Stimulated activated CD4-positive, alpha-beta T cell treated with anti-CD3 and anti-CD28 coated beads, Interleukin-15, amount 100 ng/mL, for 1 hour (primary cell): ENCODE measurements at regions not wholly inside any gene's neighbourhood (a gene's known extent, or its start where the extent isn't known, plus 50 kb on each side); places are given as distances from the start of the nearest gene placed in this dataset.

Experiments used
- DNase-seq, 2 donors: peaks; one replicate each; pipeline ENCODE4 v3.0.0-alpha.2; 2020; ENCODE audit warnings: low read depth in 1 of 2, low spot score in 1 of 2

GRCh38 chr22:47610281-47610680 is 847.8 kb downstream of the TBC1D22A start:
- no peak for DNase-seq

- no peak for DNase-seq
These were observed 847.2 kb downstream of the TBC1D22A start for GRCh38 chr22:47609653-47610052.

GRCh38 chr22:47608421-47608820 is 846.0 kb downstream of the TBC1D22A start:
- no peak for DNase-seq

GRCh38 chr22:47607486-47607885 is 845.0 kb downstream of the TBC1D22A start:
- DNase-seq, result no peak

- no peak for DNase-seq
These were observed 844.0 kb downstream of the TBC1D22A start for GRCh38 chr22:47606426-47606825.

GRCh38 chr22:47605886-47606285 is 843.4 kb downstream of the TBC1D22A start:
- DNase-seq, result no peak

- DNase-seq, result no peak
These were observed 843.0 kb downstream of the TBC1D22A start for GRCh38 chr22:47605441-47605840.

- no peak for DNase-seq
These were observed 842.1 kb downstream of the TBC1D22A start for GRCh38 chr22:47604563-47604962.

GRCh38 chr22:47602732-47603131 is 840.3 kb downstream of the TBC1D22A start:
- no peak for DNase-seq

GRCh38 chr22:47601666-47602065 is 839.2 kb downstream of the TBC1D22A start:
- DNase-seq, result no peak

GRCh38 chr22:47600791-47601625 is 838.6 kb downstream of the TBC1D22A start:
- no peak for DNase-seq

GRCh38 chr22:47600281-47600680 is 837.8 kb downstream of the TBC1D22A start:
- DNase-seq, result no peak

- no peak for DNase-seq
These were observed 837.3 kb downstream of the TBC1D22A start for GRCh38 chr22:47599753-47600152.

GRCh38 chr22:47598864-47599263 is 836.4 kb downstream of the TBC1D22A start:
- DNase-seq, result no peak

GRCh38 chr22:47597041-47597440 is 834.6 kb downstream of the TBC1D22A start:
- DNase-seq, result no peak

- DNase-seq, result no peak
These were observed 833.8 kb downstream of the TBC1D22A start for GRCh38 chr22:47596176-47596690.

GRCh38 chr22:47594836-47595521 is 832.5 kb downstream of the TBC1D22A start:
- DNase-seq, result no peak

- DNase-seq, result no peak
These were observed 831.5 kb downstream of the TBC1D22A start for GRCh38 chr22:47593911-47594311.

- no peak for DNase-seq
These were observed 830.8 kb downstream of the TBC1D22A start for GRCh38 chr22:47593291-47593690.

- no peak for DNase-seq
These were observed 830.3 kb downstream of the TBC1D22A start for GRCh38 chr22:47592791-47593190.

- DNase-seq, result no peak
These were observed 829.3 kb downstream of the TBC1D22A start for GRCh38 chr22:47591709-47592108.

GRCh38 chr22:47591016-47591415 is 828.6 kb downstream of the TBC1D22A start:
- no peak for DNase-seq
